ENCODE measurements at regions not wholly inside any gene's neighbourhood (a gene's known extent, or its start where the extent isn't known, plus 50 kb on each side); places are given as distances from the start of the nearest gene placed in this dataset.

DNA sequence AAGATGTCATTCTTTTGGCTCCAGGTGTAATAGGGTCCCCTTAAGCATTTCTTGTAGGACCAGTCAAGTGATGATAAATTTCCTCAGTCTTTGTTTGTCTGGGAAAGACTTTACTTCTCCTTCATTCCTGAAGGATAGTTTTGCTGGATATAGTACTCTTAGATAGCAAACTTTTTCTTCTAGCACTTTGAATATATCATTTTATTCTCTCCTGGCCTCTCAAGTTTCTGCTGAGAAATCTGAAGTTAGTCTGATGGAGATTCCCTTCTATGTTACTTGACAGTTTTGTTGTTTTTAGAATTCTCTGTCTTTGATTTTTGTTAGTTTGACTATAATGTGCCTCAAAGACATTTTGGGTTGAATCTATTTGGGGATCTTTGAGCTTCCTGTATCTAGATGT is 181.2 kb upstream of the HES1 start:
- POLR2A ChIA-PET: no interaction called here
- Histone ChIP-seq H3K27ac (ENCODE audit: extremely low read depth, low read depth, low read length) (no peak overlapping the region), H3K4me1 (ENCODE audit: control insufficient read depth, insufficient read depth, low read length) (no peaks in the 10 kb centered on the region), H3K4me3 (ENCODE audit: low read depth, low read length) (no peak overlapping the region), H3K36me3 (ENCODE audit: control insufficient read depth in 2 of 2, insufficient read depth in 1 of 2, low read length in 2 of 2) (no peaks in the 10 kb centered on the region), H3K9me3 (ENCODE audit: control insufficient read depth, insufficient read depth, low read depth, low read length) (no peaks in the 10 kb centered on the region)
- CTCF ChIA-PET: no interaction called here
- TF ChIP-seq TRIM28 (IDR thresholded peaks at IDR 0.05; ENCODE audit: borderline replicate concordance, low read length): peak; percentile 94
- no peak for TF ChIP-seq ZNF248 (tag by site-specific recombination; IDR thresholded peaks at IDR 0.05)
- TF ChIP-seq ZNF660 (tag by site-specific recombination; IDR thresholded peaks at IDR 0.05): no peak
- TF ChIP-seq ZNF791 (tag by site-specific recombination; IDR thresholded peaks at IDR 0.05): peak; percentile 96
- TF ChIP-seq SETDB1 (IDR thresholded peaks at IDR 0.05; ENCODE audit: insufficient read length, low read length): peak; percentile 96

DNA sequence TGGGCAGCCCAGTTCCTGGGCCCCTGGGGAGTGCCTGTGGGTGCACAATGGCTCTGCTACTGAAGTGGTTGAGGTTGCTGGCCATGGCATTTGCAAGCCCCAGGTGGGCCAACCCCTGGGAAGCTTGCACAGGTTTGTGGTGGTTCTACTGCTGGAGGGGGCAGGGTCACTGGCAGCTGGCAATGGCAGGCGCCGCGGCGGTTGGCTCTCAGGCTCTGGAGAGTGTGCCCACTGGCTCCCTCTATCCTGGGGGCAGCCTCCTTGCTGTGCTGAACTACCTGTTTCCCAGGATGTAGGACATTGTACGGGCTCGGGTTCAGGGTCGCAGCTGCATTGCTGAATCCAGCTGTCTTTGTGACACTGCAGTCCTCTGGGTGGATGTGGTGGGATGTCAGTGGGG is 180.2 kb upstream of the HES1 start:
- H3K36me3 ChIP-seq (ENCODE audit: control insufficient read depth in 2 of 2, insufficient read depth in 1 of 2, low read length in 2 of 2): no peaks in the 10 kb centered on the region
- TF ChIP-seq, protein P1, sequence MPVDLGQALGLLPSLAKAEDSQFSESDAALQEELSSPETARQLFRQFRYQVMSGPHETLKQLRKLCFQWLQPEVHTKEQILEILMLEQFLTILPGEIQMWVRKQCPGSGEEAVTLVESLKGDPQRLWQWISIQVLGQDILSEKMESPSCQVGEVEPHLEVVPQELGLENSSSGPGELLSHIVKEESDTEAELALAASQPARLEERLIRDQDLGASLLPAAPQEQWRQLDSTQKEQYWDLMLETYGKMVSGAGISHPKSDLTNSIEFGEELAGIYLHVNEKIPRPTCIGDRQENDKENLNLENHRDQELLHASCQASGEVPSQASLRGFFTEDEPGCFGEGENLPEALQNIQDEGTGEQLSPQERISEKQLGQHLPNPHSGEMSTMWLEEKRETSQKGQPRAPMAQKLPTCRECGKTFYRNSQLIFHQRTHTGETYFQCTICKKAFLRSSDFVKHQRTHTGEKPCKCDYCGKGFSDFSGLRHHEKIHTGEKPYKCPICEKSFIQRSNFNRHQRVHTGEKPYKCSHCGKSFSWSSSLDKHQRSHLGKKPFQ (tag by site-specific recombination; IDR thresholded peaks at IDR 0.05): no peak
- no peak for TF ChIP-seq ZNF549 (tag by site-specific recombination; IDR thresholded peaks at IDR 0.05)
- no peak for TF ChIP-seq ZNF843 (tag by site-specific recombination; IDR thresholded peaks at IDR 0.05)
- TF ChIP-seq, protein P2, sequence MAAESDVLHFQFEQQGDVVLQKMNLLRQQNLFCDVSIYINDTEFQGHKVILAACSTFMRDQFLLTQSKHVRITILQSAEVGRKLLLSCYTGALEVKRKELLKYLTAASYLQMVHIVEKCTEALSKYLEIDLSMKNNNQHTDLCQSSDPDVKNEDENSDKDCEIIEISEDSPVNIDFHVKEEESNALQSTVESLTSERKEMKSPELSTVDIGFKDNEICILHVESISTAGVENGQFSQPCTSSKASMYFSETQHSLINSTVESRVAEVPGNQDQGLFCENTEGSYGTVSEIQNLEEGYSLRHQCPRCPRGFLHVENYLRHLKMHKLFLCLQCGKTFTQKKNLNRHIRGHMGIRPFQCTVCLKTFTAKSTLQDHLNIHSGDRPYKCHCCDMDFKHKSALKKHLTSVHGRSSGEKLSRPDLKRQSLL (tag by site-specific recombination; IDR thresholded peaks at IDR 0.05): no peak
- TF ChIP-seq ZNF830 (tag by site-specific recombination; IDR thresholded peaks at IDR 0.05; ENCODE audit: low read depth): no peak
- TF ChIP-seq ZNF423 (tag by site-specific recombination; IDR thresholded peaks at IDR 0.05): no peak
- TF ChIP-seq, protein P3, sequence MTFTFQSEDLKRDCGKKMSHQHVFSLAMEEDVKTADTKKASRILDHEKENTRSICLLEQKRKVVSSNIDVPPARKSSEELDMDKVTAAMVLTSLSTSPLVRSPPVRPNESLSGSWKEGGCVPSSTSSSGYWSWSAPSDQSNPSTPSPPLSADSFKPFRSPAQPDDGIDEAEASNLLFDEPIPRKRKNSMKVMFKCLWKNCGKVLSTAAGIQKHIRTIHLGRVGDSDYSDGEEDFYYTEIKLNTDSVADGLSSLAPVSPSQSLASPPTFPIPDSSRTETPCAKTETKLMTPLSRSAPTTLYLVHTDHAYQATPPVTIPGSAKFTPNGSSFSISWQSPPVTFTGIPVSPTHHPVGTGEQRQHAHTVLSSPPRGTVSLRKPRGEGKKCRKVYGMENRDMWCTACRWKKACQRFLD (tag by site-specific recombination; IDR thresholded peaks at IDR 0.05): no peak
- TF ChIP-seq, protein P4, sequence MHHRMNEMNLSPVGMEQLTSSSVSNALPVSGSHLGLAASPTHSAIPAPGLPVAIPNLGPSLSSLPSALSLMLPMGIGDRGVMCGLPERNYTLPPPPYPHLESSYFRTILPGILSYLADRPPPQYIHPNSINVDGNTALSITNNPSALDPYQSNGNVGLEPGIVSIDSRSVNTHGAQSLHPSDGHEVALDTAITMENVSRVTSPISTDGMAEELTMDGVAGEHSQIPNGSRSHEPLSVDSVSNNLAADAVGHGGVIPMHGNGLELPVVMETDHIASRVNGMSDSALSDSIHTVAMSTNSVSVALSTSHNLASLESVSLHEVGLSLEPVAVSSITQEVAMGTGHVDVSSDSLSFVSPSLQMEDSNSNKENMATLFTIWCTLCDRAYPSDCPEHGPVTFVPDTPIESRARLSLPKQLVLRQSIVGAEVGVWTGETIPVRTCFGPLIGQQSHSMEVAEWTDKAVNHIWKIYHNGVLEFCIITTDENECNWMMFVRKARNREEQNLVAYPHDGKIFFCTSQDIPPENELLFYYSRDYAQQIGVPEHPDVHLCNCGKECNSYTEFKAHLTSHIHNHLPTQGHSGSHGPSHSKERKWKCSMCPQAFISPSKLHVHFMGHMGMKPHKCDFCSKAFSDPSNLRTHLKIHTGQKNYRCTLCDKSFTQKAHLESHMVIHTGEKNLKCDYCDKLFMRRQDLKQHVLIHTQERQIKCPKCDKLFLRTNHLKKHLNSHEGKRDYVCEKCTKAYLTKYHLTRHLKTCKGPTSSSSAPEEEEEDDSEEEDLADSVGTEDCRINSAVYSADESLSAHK (tag by site-specific recombination; IDR thresholded peaks at IDR 0.05): no peak
- TF ChIP-seq, protein P5, sequence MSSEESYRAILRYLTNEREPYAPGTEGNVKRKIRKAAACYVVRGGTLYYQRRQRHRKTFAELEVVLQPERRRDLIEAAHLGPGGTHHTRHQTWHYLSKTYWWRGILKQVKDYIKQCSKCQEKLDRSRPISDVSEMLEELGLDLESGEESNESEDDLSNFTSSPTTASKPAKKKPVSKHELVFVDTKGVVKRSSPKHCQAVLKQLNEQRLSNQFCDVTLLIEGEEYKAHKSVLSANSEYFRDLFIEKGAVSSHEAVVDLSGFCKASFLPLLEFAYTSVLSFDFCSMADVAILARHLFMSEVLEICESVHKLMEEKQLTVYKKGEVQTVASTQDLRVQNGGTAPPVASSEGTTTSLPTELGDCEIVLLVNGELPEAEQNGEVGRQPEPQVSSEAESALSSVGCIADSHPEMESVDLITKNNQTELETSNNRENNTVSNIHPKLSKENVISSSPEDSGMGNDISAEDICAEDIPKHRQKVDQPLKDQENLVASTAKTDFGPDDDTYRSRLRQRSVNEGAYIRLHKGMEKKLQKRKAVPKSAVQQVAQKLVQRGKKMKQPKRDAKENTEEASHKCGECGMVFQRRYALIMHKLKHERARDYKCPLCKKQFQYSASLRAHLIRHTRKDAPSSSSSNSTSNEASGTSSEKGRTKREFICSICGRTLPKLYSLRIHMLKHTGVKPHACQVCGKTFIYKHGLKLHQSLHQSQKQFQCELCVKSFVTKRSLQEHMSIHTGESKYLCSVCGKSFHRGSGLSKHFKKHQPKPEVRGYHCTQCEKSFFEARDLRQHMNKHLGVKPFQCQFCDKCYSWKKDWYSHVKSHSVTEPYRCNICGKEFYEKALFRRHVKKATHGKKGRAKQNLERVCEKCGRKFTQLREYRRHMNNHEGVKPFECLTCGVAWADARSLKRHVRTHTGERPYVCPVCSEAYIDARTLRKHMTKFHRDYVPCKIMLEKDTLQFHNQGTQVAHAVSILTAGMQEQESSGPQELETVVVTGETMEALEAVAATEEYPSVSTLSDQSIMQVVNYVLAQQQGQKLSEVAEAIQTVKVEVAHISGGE (tag by site-specific recombination; conservative IDR thresholded peaks at IDR 0.05; ENCODE audit: low read depth): no peak
- TF ChIP-seq, protein P6, sequence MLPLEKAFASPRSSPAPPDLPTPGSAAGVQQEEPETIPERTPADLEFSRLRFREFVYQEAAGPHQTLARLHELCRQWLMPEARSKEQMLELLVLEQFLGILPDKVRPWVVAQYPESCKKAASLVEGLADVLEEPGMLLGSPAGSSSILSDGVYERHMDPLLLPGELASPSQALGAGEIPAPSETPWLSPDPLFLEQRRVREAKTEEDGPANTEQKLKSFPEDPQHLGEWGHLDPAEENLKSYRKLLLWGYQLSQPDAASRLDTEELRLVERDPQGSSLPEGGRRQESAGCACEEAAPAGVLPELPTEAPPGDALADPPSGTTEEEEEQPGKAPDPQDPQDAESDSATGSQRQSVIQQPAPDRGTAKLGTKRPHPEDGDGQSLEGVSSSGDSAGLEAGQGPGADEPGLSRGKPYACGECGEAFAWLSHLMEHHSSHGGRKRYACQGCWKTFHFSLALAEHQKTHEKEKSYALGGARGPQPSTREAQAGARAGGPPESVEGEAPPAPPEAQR (tag by site-specific recombination; IDR thresholded peaks at IDR 0.05): no peak
- no peak for TF ChIP-seq ZNF350 (tag by site-specific recombination; IDR thresholded peaks at IDR 0.05)
- H3K4me1 ChIP-seq (ENCODE audit: control insufficient read depth, insufficient read depth, low read length): no peaks in the 10 kb centered on the region; the same call in 1 of the 2 replicates
- ChIA-PET CTCF (no interaction called here), POLR2A (no interaction called here)
- H3K4me3 ChIP-seq (ENCODE audit: low read depth, low read length): no peak overlapping the region
- no peaks in the 10 kb centered on the region for H3K9me3 ChIP-seq (ENCODE audit: control insufficient read depth, insufficient read depth, low read depth, low read length)
- H3K27ac ChIP-seq (ENCODE audit: extremely low read depth, low read depth, low read length): no peak overlapping the region

Measured in HEK293 (cell line).